Sigmoid colon (tissue), 6 donors: ENCODE measurements at regions not wholly inside any gene's neighbourhood (a gene's known extent, or its start where the extent isn't known, plus 50 kb on each side); places are given as distances from the start of the nearest gene placed in this dataset.

Experiments
- DNase-seq: peaks from one replicate; pipeline ENCODE4 v3.0.0-alpha.2; 2019
- H3K27ac ChIP-seq, 4 donors: fragments of 200-600 bp; sonication (generic); one replicate each; pipeline ENCODE4 v1.5.1; 2016 to 2019; ENCODE audit warnings: mild to moderate bottlenecking in 1 of 4
- H3K27me3 ChIP-seq, 3 donors: fragments of 200-600 bp; sonication (generic); one replicate each; pipeline ENCODE4 v1.5.1; 2019; ENCODE audit warnings: mild to moderate bottlenecking in 1 of 3
- H3K36me3 ChIP-seq, 4 donors: fragments of 200-600 bp; sonication (generic); one replicate each; pipeline ENCODE4 v1.5.1; 2016 to 2019
- H3K4me1 ChIP-seq, 4 donors: fragments of 200-600 bp; sonication (generic); one replicate each; pipeline ENCODE4 v1.5.1; 2017 to 2019
- H3K4me3 ChIP-seq, 4 donors: fragments of 200-600 bp; sonication (generic); one replicate each; pipeline ENCODE4 v1.5.1; 2017 to 2019; ENCODE audit warnings: mild to moderate bottlenecking in 2 of 4, moderate library complexity in 1 of 4
- H3K9me3 ChIP-seq, 4 donors: fragments of 200-600 bp in 3 of 4; sonication (generic) in 3 of 4; one replicate each; pipeline versions ENCODE4 v1.5.1 to v1.6.1; 2013 to 2019
- EP300 ChIP-seq, 4 donors: sonication (generic); formaldehyde crosslinking; IDR thresholded peaks; one replicate each; pipeline ENCODE4 v1.6.1; 2017; ENCODE audit warnings: antibody characterized with exemption in 4 of 4
- POLR2A ChIP-seq, 2 donors: fragments of 450-650 bp; IDR thresholded peaks; one replicate each; pipeline ENCODE4 v1.6.1; 2016; ENCODE audit warnings: antibody characterized with exemption in 2 of 2, mild to moderate bottlenecking in 2 of 2, moderate library complexity in 2 of 2
- POLR2AphosphoS5 ChIP-seq, 4 donors: sonication (generic); formaldehyde crosslinking; IDR thresholded peaks; one replicate each; pipeline ENCODE4 v1.6.1; 2017; ENCODE audit warnings: antibody characterized with exemption in 4 of 4
- WGBS, 2 donors: extraction: QIAGEN DNeasy Blood & Tissue Kit; methylation state at CpG; one replicate each; pipeline ENCODE4 v1.1.7; 2013; 5-methylcytosine and 5-hydroxymethylcytosine counted together
- intact Hi-C: fragments of 100-400 bp; cut with DNase I; formaldehyde crosslinking; loops from one replicate; pipeline ENCODE4 v1.15.1; 2023
- TF ChIP-seq, protein P1 (sequence below), 4 experiments: fragments of 450-650 bp in 3 of 4; fragments of 200-600 bp in 1 of 4; IDR thresholded peaks; one replicate each; pipeline ENCODE4 v1.5.1; 2016 to 2019; ENCODE audit warnings: antibody characterized with exemption in 4 of 4, mild to moderate bottlenecking in 3 of 4, moderate library complexity in 2 of 4
- donor health status: healthy with polysubstance abuse.
- donor health status: healthy.

DNA sequence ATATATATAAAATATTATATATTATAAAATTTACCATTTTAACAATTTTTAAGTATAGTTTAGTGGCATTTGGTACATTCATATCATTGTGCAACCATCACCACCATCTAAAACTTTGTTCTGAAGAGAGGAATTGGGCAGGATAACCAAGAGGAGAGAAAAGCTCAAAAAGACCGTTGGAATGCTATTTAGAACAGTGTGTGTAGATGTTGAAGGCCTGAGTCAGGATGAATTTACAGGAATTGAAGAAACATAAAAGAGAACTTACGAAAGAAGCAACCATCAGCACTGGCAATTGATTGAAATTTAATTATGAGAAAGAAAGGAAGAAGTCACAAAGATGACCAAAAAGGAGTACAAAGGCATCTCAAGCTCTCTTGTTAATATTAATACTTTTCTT is 196.9 kb upstream of the PWP1 start:
- DNase-seq: no peak
- Histone ChIP-seq H3K4me1 (no peaks in the 10 kb centered on the region), H3K4me3 (no peak overlapping the region), H3K9me3 (no peaks in the 10 kb centered on the region), H3K27ac (no peak overlapping the region), H3K36me3 (no peaks in the 10 kb centered on the region), H3K27me3 (no peaks in the 10 kb centered on the region)
- intact Hi-C loops: no loop called here
- TF ChIP-seq, protein P1, sequence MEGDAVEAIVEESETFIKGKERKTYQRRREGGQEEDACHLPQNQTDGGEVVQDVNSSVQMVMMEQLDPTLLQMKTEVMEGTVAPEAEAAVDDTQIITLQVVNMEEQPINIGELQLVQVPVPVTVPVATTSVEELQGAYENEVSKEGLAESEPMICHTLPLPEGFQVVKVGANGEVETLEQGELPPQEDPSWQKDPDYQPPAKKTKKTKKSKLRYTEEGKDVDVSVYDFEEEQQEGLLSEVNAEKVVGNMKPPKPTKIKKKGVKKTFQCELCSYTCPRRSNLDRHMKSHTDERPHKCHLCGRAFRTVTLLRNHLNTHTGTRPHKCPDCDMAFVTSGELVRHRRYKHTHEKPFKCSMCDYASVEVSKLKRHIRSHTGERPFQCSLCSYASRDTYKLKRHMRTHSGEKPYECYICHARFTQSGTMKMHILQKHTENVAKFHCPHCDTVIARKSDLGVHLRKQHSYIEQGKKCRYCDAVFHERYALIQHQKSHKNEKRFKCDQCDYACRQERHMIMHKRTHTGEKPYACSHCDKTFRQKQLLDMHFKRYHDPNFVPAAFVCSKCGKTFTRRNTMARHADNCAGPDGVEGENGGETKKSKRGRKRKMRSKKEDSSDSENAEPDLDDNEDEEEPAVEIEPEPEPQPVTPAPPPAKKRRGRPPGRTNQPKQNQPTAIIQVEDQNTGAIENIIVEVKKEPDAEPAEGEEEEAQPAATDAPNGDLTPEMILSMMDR (IDR thresholded peaks at IDR 0.05): no peak
- no peak for TF ChIP-seq EP300 (IDR thresholded peaks at IDR 0.05)
- no peak for TF ChIP-seq POLR2AphosphoS5 (IDR thresholded peaks at IDR 0.05)
- TF ChIP-seq POLR2A (IDR thresholded peaks at IDR 0.05): no peak
- 78 to 92% methylated on average over 2 of the region's 2 CpGs for WGBS, 2 donors

DNA sequence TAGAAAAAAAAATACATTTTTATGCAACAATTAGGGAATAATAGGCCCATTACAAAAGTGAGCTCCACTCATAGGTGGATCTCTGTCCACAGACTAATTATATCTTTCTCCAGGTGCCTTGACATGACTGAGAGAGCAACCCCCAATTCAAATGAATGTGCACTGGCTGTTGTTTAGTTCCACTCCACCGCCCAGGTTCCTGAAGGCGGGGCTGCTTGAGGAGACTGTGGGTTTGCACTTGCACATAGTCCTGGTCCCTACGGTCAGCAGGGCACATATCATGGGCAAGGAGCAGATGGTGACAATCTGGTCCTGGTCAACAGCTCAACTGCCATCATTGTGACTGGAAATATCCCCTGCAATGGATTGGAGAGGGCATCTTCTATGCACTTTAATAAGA is 195.6 kb upstream of the PWP1 start:
- 65 to 75% methylated on average over 3 of the region's 3 CpGs for WGBS, 2 donors
- Histone ChIP-seq H3K9me3 (no peaks in the 10 kb centered on the region), H3K27me3 (no peaks in the 10 kb centered on the region), H3K4me1 (no peaks in the 10 kb centered on the region), H3K27ac (no peak overlapping the region), H3K36me3 (no peaks in the 10 kb centered on the region), H3K4me3 (no peak overlapping the region)
- intact Hi-C loops: no loop called here
- no peak for DNase-seq
- TF ChIP-seq, protein P1 (IDR thresholded peaks at IDR 0.05): no peak

DNA sequence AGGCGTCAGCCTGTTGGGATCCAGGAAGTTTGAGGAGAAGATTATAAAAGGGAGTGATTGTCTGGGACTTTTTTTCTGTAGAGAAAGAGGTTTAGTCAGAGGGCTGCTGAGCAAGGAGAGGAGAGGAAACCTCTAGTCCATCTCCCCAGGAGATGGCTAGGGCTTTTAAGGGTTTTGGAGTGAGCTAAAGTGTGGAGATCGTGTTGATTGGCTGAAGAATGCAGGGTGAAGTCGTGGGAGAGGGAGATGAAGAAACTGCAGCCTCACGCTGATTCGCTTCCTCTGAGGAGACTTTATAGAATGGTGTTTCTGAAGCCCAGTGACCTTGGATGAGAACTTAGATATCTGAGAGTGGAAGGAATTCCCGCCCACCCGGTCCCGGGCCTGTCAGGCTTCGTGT is 193.7 kb upstream of the PWP1 start:
- intact Hi-C loops: no loop called here
- DNase-seq: no peak
- no peak overlapping the region for H3K4me3 ChIP-seq
- no peaks in the 10 kb centered on the region for H3K9me3 ChIP-seq
- H3K4me1 ChIP-seq: no peaks in the 10 kb centered on the region
- WGBS, 2 donors: 75 to 79% methylated on average over 9 of the region's 9 CpGs
- H3K36me3 ChIP-seq: no peaks in the 10 kb centered on the region
- no peak overlapping the region for H3K27ac ChIP-seq
- no peak for TF ChIP-seq POLR2AphosphoS5 (IDR thresholded peaks at IDR 0.05)
- TF ChIP-seq, protein P1 (IDR thresholded peaks at IDR 0.05): no peak
- no peak for TF ChIP-seq POLR2A (IDR thresholded peaks at IDR 0.05)
- no peak for TF ChIP-seq EP300 (IDR thresholded peaks at IDR 0.05)
- no peaks in the 10 kb centered on the region for H3K27me3 ChIP-seq

DNA sequence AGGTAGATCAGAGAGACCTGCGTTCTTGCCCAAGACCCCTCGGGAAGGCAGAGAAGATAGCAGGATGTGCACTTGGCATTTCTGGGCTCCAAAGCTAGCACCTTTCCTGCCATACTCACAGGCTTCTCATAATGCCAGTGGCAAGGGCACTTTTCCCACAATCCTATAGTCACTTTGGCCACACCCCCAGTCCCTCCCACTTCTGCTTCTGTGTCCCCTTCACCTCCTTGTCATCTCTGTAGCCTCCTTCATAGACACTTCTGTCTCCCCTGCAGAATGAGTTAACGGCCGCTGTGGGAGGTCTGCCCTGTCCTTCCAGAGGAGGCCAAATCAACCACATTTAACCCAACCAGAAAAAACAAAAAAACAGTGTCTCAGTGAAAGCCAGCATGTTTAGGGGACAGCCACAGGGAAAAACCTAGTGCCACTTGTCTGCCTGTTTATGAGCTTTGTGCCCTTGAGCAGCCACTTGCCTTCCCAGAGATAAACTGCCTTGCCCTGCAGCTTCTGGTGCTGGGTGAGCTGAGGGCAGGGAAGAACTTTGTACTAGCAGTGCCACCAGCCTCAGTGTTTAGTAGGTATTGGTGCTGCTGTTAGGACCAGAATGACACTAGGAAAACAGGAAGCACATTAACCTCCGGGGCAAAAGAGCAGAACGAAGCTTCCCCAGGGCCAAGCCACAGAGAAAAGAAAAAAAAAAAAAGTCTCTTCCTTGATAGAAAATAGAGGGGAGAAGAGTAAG is 193.0 kb upstream of the PWP1 start:
- Histone ChIP-seq H3K4me3 (no peak overlapping the region), H3K27ac (no peak overlapping the region), H3K9me3 (no peaks in the 10 kb centered on the region)

More for the DNA sequence above, 193.0 kb upstream of the PWP1 start:
- TF ChIP-seq EP300 (IDR thresholded peaks at IDR 0.05): no peak
- TF ChIP-seq, protein P1 (IDR thresholded peaks at IDR 0.05): no peak
- TF ChIP-seq POLR2AphosphoS5 (IDR thresholded peaks at IDR 0.05): no peak
- Histone ChIP-seq H3K27me3 (no peaks in the 10 kb centered on the region), H3K36me3 (no peaks in the 10 kb centered on the region), H3K4me1 (no peaks in the 10 kb centered on the region)
- peak; percentile 32 for DNase-seq
- WGBS, 2 donors: 48% methylated on average over 6 of the region's 6 CpGs
- intact Hi-C loops: no loop called here
